EL (cell line): ENCODE measurements at regions not wholly inside any gene's neighbourhood (a gene's known extent, or its start where the extent isn't known, plus 50 kb on each side); places are given as distances from the start of the nearest gene placed in this dataset.

ENCODE experiments used
- DNase-seq: peaks from one replicate; pipeline ENCODE4 v3.0.0-alpha.2; 2016

DNA sequence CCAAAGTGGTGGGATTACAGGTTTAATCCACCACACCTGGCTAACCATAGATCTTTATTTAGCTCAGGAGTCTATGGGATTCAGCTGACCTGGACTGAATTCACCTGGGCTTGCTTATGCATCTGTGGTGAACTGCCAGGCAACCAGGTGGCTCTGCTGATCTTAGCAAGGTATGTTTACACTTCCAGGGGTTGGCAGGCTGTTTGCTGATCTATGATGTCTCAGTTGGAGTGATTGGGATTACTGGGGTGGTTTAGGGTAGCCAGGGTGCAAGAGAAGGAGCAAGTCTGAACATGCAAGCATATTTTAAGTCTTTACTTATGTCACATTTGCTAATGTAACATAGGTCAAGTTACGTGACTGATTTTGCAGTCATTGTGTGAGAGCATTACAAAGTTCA, 63.6 kb upstream of the JAK2 start:
- DNase-seq = no peak

DNA sequence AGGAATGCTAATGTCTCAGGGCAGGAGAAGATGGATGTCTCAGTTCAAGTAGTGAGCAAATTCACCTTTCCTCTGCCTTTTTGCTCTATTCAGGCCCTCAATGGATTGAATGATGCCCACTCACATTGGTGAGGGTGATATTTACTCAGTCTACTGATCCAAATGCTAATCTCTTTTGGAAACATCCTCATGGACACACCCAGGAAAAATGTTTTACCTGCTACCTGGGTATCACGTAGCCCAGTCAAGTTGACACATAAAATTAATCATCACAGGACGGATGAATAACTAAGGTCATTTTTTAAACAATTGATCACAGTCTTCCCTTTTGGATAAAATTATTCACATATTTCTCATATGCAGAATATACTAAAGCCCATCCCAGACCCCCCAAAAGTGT, 63.0 kb upstream of the JAK2 start:
- DNase-seq = no peak

DNA sequence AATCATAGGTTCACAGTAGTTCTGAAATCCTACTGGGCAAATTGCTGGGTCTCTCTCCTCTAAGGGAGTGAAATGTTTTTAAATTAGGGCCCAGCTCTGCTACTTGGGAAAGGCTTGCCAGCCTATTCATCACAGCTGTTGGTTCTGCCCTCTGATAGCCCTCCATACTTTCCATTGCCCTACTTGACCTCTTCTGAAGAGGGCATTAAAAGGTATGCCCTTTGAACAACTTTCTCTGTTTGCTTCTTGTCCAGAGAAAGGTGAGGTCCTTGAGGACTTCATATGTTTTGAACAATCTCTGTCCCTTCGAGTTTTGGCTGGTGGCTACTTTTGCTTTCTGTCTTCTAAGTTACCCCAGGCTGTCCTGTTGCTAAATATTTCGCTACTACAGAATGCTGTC, 62.3 kb upstream of the JAK2 start:
- no peak for DNase-seq

DNA sequence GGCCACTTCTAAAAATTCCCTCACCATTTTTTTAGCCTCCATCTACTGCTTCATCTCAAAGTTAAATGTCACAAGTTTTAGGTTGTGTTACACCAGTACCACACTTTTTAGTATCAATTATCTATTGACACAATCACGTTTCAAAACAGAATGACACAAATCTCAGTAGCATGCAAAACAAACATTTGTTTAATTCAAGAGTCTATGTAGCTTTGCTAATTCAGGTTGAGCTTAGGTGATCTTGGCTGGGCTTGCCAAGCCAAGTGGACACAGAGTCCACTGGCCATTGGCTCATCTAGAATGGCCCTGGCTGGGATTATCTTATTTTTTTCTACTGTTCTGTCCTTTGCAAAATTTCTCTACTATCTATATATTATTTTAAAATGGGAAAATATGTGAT, 61.9 kb upstream of the JAK2 start:
- DNase-seq = no peak

DNA sequence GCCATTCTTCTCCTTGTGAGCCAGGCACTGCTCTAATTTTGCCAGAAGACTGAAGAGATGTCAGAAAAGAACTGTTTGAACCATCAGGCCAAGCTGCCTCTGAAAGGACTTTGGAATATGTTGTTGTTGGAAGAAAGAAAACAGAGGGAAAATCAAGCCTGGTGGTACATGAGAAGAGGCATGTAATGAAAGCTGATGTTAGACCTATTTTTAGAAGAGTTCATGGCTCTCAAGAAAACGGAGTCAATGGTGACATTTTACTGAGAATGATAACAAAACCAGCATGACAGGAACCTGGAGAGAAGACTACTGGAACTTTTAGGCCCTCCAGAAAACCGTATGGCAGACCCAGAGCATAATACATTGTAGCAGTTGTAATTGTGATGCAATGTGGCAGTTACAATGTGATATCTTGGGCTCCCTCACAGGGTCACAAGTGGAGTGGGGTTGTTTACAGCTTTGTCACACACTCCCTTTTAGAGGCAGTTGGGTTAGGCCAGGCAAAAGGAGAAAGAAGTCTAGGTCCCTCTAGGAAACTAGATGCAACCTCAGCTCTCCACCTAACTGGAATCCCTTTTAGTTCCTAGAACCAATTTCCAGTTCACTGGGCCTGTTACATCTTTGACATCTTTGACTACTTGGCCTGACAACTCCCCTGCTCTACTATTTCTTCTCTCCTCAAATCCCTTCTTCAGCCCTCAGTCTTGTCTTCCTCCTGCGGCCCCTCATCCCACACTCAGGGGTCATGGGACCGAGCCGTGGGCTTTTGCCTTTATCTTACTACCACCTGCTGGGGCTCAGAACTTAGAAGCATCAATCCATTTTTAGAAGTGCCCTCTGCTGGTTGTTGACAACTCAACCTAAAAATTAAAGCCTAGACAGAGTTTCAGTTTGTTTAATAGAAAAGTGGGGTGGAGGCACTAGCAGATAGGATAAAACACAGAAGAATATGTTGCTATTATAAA, 61.2 kb upstream of the JAK2 start:
- peak; percentile 31 for DNase-seq

DNA sequence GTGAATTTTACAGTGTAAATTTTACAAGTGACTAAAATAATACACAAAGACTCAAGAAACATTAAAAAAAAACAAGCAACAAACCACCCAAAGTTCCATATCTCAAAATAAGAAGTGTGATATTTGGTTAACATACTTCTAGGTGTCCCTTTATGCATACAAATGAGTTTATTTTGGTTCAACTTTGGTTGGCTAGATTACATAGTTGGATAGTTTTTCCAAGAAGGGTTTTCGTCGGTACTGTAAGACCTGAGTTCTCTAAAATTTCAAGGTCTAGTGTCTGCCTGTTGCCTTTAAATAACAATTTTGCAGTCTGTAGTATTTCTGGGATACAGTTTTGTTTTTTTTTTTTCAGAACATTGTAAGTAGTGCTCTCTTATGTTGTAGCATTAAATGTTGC, 58.8 kb upstream of the JAK2 start:
- DNase-seq = no peak

DNA sequence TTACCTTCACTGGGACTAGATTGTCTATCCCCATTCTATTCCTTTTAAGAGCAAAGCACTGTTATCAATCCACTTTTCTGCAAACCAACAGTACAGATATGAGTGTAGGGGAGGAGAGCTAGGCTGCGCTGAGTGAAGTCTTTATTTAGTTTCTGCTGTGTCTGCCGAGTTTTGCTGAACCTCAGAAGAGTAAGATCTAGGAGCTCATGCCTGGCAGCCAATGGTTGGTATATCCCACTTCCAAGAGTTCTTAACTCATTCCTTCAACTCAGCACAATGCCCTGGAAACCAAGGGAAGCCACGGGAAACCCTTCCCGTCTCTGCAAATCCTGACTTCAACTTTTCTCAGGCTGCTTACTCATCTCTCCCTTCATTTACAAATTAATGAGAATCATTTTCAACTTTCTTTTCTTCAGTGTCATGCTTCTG, 58.0 kb upstream of the JAK2 start:
- peak; percentile 12 for DNase-seq

DNA sequence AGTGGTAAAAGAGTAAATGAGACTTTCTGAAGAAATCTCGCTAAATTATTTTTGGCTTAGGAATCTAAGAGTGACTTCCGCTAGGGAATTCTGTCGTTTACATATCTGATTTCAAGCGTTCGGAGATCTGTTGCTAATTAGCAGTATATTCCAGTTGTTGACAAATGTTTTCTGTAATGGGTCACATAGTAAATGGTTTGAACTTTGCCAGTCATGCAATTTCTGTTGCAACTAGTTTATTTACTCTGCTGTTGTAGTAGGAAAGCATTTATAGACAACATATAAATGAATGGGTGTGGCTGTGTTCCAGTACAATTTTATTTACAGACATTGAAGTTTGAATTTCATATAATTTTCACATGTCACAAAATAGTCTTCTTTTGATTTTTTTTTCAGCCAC, 57.4 kb upstream of the JAK2 start:
- no peak for DNase-seq

DNA sequence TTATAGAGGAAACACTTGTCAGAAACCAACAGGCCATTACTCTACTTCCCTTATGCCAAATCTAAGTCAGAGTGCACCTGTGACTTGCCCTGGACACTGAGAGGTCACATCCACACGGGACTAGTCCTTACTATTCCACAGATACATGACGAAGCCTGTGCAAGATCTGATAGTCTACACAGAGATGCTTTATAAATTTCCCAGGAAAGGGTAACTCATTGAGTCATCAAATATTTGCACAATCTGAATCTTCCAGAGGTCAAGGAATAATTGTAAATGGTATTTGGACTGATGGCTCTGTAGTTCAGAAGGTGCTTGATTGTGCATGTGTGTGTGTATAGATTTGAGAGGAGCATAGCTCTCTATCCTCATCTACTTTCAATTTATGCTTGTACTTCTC, 55.2 kb upstream of the JAK2 start:
- peak; percentile 44 for DNase-seq

DNA sequence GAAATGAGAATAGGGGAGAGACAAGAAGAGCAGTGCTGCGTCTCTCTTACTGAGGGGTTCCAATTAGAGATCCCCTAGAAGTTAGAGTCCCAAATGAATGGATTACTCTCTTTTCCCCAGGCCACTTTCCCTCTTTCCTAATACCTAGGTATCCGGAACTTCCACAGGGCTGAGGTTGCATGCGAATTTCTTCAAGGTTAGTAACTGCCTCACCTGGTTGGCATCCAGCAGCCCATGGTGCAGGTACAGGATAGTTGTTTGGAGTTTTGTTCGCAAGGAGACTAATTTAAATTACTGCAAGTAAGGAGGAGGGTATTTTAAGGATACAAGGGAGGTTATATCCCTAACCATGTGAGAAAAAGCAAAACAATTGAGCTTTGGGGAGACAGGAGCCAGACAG, 52.4 kb upstream of the JAK2 start:
- DNase-seq = no peak

DNA sequence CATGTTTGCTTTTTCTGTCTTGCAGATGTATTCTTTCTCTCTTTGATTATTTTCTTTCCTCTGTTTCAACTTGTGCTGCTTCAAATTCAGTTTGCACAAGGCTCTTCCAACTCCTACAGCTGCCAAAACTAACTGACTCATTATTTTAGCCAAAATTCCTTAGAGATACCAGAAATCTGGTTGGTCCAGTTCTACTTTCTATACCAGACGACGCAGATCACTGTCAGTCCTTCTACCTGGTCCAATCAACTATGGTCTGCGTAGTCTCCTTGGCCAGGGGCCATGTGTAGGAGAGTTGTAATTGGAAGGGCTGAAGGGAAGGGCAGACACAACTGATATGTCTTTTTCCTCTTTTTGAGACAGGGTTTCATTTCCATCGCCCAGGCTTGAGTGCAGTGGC, 51.9 kb upstream of the JAK2 start:
- DNase-seq = no peak

DNA sequence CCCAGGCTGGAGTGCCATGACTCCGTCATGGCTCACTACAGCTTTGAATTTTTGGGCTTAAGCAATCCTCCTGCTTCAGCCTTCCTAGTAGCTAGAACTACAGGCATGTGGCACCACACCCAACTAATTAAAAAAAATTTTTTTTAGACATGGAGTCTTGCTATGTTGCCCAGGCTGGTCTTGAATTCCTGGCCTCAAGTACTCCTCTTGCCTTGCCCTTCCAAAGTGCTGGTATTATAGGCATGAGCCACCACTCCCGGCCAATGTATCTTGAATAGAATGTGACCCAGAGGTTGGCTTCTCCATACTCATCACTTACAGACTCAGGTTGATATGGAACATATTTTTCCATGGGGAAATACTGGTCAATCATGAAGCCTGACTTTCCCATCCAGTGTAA, 51.2 kb upstream of the JAK2 start:
- DNase-seq = no peak

DNA sequence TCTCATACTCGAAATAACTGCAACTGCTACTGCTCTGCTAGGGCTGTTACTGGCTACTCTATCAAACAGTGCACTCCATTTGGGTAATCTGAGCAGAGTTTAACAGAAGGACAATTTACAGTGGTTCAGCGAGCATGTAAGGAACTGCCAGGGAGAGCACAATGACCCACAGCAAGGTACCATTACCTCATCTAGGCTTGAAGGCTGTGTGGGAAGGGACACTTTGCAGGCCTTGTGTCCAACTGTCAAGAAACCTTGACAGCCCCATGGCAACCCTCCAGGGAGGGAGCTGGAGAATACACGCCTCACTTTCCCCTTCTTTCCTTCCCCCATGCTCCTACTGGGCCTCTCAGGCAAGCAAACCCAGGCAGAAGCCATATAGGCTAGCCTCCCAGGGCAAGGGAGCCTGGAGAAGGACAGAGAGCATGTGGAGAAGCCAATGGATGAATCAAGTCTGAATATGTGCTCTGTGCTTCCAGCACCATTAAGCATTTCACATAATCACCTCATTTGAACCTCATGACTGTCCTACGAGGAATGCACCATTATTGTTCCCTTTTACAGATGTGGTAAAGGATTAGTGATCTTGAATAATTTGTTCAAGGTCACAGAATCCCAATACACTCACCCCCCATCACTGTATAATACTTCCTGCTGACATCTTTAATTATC, 49.9 kb upstream of the JAK2 start:
- DNase-seq = peak; percentile 13
